ENCODE measurements at regions not wholly inside any gene's neighbourhood (a gene's known extent, or its start where the extent isn't known, plus 50 kb on each side); places are given as distances from the start of the nearest gene placed in this dataset.

DNA sequence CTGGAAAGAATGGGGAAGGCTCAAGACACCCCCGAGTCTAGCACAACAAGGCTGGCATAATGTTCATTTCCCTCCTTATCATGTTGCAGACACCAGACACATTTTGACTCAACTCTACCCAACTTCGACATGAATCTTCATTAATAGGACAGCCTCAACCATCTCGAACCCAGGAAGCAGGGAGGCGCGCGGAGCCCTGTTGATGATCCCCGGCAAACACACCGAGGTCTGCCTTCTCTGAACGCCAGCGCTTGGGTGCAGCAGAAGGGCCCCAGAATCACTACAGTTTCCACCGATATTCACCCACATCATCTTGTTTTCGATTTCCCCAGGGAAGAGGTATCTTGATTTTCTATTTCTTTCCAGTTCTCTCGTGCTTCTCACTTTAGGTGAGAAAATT lies 563.6 kb downstream of the TCERG1L start:
- Mint-ChIP-seq H3K36me3 (no peaks in the 10 kb centered on the region), H3K27me3 (peaks cover 1% of the 10 kb centered on the region), H3K9me3 (no peaks in the 10 kb centered on the region), H3K27ac (no peak overlapping the region), H3K4me3 (no peak overlapping the region), H3K4me1 (no peaks in the 10 kb centered on the region)

DNA sequence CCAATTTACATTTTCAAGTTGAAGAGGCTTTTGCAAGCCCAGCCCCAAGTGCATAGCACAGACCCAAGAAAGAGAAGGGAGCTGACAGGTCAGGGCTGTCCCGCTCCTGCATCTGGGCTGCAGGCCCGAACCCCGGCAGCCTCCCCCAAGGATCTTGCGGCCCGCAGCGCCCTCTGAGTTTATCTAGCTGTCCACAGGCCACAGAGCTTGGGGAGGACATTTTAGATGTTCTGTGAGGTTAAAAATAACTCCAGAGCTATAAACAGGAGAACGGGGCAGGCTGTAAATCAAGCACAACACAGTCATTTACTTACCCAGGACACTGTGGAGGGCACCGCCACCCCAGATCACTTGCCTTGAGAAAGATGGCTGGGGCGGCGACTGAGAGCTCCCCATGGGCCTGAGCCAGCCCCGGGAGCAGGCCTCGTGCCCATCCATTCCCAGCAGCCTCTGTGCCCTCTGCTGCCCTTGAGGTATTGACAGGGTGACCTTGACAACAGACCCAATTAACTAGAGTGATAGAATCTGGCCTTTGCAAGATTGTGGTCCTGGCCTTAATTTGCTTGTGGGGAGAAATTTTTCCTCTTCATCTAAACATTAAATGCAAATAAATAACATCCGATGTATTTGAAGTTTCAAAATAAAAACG lies 563.0 kb downstream of the TCERG1L start:
- H3K9me3 Mint-ChIP-seq, result no peaks in the 10 kb centered on the region
- no peak overlapping the region for H3K27ac Mint-ChIP-seq
- no peak overlapping the region for H3K4me3 Mint-ChIP-seq
- H3K4me1 Mint-ChIP-seq, result no peaks in the 10 kb centered on the region
- no peaks in the 10 kb centered on the region for H3K36me3 Mint-ChIP-seq
- H3K27me3 Mint-ChIP-seq, result peaks cover 1% of the 10 kb centered on the region

DNA sequence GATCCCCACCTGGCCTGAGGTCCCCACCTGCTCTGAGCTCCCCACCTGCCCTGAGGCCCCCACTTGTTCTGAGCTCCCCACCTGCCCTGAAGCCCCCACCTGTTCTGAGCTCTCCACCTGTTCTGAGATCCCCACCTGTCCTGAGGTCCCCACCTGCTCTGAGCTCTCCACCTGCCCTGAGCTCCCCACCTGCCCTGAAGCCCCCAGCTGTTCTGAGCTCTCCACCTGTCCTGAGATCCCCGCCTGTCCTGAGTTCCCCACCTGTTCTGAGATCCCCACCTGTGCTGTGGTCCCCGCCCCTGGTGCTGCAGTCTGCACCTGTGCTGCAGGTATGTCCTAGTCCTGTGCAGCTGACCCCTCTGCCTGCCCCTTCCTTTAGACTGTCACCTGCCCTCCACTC lies 561.6 kb downstream of the TCERG1L start:
- Mint-ChIP-seq H3K36me3 (no peaks in the 10 kb centered on the region), H3K27ac (no peak overlapping the region), H3K4me1 (no peaks in the 10 kb centered on the region), H3K4me3 (no peak overlapping the region), H3K9me3 (peaks cover 9% of the 10 kb centered on the region), H3K27me3 (no peaks in the 10 kb centered on the region)

DNA sequence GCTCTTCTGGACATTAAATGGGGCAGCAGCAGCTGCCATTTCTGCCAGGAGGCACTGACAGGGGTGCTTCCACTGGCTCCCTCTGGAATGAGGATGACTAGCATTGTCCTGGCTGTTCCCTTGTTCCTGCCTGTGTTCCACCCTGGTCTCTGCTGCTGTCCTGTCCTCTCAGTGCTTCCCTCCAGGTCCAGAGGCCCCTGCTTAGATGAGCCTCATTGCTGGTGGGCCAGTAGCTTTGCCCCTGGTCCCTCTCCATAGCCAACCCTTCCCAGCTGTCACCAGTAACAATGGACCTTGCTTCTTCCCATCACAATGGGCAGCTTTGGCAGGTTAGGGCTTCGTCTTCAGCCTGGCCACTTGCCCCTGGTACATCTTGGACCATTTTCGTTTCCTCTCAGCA lies 561.1 kb downstream of the TCERG1L start:
- Mint-ChIP-seq H3K36me3 (no peaks in the 10 kb centered on the region), H3K9me3 (peaks cover 10% of the 10 kb centered on the region), H3K27me3 (no peaks in the 10 kb centered on the region), H3K27ac (no peak overlapping the region), H3K4me1 (no peaks in the 10 kb centered on the region), H3K4me3 (no peak overlapping the region)

DNA sequence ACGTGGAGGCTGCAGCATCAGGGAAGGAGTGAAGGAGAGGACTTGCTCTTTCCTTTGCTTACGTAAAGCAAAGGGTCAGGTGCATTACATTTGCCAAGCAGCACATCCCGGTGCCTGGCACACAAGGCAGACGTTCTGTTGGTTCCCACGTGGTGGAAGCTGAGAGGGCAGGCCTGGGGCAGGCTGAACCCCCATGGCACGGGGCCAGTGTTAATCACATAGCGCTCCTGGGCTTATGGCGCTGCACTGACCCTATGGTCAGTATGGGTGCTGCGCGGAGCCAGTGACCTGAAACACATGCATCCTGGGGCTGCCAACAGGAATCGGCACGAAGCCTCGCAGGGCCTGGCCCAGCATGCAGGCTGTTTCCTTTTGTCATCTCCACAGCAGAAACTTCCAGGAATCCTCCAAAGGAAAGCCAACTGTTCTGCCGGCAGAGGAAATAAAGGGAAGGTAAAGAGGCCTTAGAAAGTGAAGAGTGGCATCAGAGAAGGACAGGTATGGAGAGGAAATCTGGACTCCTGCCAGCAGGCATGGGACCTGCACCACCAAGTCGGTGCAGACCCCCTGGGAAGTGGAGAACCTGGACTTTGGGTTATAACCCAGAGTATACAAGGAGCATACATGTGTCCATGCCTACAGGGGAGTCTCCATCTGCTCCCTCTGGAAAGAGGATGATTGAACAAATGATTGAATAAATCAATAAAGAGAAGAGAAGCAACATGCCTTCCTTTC lies 560.2 kb downstream of the TCERG1L start:
- H3K27me3 Mint-ChIP-seq, result no peaks in the 10 kb centered on the region
- no peak overlapping the region for H3K4me3 Mint-ChIP-seq
- H3K4me1 Mint-ChIP-seq, result no peaks in the 10 kb centered on the region
- no peaks in the 10 kb centered on the region for H3K36me3 Mint-ChIP-seq
- no peak overlapping the region for H3K27ac Mint-ChIP-seq
- peaks cover 10% of the 10 kb centered on the region for H3K9me3 Mint-ChIP-seq

GRCh38 chr10:130751851-130752250 lies 559.7 kb downstream of the TCERG1L start:
- Mint-ChIP-seq H3K27ac (no peak overlapping the region), H3K4me3 (no peak overlapping the region), H3K27me3 (no peaks in the 10 kb centered on the region), H3K4me1 (no peaks in the 10 kb centered on the region), H3K9me3 (peaks cover 10% of the 10 kb centered on the region), H3K36me3 (no peaks in the 10 kb centered on the region)

DNA sequence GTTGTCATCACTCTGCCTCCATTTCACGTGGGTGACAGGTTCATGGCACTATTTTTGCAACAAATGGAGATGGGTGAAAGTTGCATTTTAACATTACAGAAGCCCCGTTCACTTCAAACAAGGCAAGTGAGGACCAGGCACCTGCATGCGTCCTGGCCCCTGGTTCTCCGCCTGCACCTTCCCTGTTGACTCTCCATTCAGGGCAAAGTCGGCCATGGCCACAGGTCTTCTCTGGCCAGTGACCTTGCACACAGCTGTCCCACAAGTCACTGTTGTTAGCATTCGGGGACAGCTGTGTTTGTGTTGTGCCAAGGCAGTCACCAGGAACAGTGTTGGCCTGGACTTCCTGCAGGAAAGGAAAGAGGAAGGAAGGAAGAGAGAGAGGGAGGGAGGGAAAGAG lies 554.9 kb downstream of the TCERG1L start:
- peaks cover 10% of the 10 kb centered on the region for H3K9me3 Mint-ChIP-seq
- H3K27me3 Mint-ChIP-seq, result no peaks in the 10 kb centered on the region
- H3K4me3 Mint-ChIP-seq, result no peak overlapping the region
- H3K36me3 Mint-ChIP-seq, result no peaks in the 10 kb centered on the region
- H3K27ac Mint-ChIP-seq, result no peak overlapping the region
- H3K4me1 Mint-ChIP-seq, result no peaks in the 10 kb centered on the region

- Mint-ChIP-seq H3K4me3 (no peak overlapping the region), H3K4me1 (no peaks in the 10 kb centered on the region), H3K27ac (no peak overlapping the region), H3K27me3 (no peaks in the 10 kb centered on the region), H3K9me3 (peaks cover 10% of the 10 kb centered on the region), H3K36me3 (no peaks in the 10 kb centered on the region)
Observed at GRCh38 chr10:130757271-130757670, 554.2 kb downstream of the TCERG1L start.

- H3K9me3 Mint-ChIP-seq, result peaks cover 10% of the 10 kb centered on the region
Observed at GRCh38 chr10:130757821-130758489, 553.6 kb downstream of the TCERG1L start.

DNA sequence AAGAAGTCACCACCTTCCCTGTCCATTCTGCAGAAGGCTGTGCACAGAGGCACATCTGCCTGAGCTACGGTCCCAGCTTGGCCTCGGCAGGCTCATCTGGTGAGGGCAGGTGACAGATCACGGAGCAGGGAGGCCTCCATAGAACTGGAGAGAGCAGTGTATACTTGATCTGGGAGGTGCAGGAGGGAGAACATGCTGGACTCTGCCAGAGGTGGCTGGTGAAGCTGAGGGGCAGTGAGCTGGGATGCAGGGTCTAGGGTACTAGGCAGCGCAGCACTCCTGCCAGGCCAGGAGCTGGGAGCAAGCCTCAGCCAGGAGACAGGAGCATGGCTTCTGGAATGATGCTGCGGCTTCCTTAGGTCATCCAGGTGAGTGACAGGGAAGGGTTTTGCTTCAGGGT lies 553.0 kb downstream of the TCERG1L start:
- peaks cover 10% of the 10 kb centered on the region for H3K9me3 Mint-ChIP-seq
- H3K27me3 Mint-ChIP-seq, result no peaks in the 10 kb centered on the region
- H3K27ac Mint-ChIP-seq, result no peak overlapping the region
- no peaks in the 10 kb centered on the region for H3K4me1 Mint-ChIP-seq
- H3K4me3 Mint-ChIP-seq, result no peak overlapping the region
- no peaks in the 10 kb centered on the region for H3K36me3 Mint-ChIP-seq

More at GRCh38 chr10:130757821-130758489, 553.6 kb downstream of the TCERG1L start:
- Mint-ChIP-seq H3K4me1 (no peaks in the 10 kb centered on the region), H3K36me3 (no peaks in the 10 kb centered on the region), H3K4me3 (no peak overlapping the region), H3K27me3 (no peaks in the 10 kb centered on the region), H3K27ac (no peak overlapping the region)

DNA sequence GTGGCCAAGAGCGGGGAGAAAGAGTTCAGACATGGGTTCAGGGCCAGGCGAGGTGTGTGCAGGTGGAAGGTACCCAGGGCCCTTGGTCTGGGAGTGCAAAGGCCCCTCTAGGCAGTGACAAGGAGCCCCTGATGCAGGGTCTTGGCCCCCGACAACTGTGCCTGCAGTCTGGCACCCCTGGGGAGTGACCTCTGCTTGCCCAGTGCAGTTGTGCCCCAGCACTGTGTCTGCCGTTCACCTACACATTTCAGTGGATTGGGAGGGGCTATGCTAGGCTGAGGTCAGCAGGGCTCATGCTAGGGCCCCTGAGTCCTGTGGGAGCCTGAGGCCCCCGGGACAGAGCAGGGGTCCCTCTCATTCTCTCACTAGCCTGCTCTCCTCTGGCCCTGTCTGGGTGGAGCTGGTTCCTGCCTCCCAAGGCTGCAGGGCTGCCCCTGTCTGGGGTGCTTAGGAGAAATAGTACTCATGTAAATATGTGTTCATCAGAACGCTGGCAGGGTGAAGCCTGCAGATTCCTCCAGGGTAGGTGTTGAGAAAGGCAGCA lies 550.4 kb downstream of the TCERG1L start:
- no peaks in the 10 kb centered on the region for H3K9me3 Mint-ChIP-seq

GRCh38 chr10:130761788-130762301 lies 549.7 kb downstream of the TCERG1L start:
- Mint-ChIP-seq H3K9me3 (no peaks in the 10 kb centered on the region), H3K4me1 (no peaks in the 10 kb centered on the region), H3K36me3 (no peaks in the 10 kb centered on the region), H3K27me3 (peaks cover 2% of the 10 kb centered on the region), H3K4me3 (no peak overlapping the region), H3K27ac (no peak overlapping the region)

More for the DNA sequence above, 550.4 kb downstream of the TCERG1L start:
- Mint-ChIP-seq H3K27ac (no peak overlapping the region), H3K4me1 (no peaks in the 10 kb centered on the region), H3K4me3 (no peak overlapping the region), H3K27me3 (peaks cover 2% of the 10 kb centered on the region), H3K36me3 (no peaks in the 10 kb centered on the region)

DNA sequence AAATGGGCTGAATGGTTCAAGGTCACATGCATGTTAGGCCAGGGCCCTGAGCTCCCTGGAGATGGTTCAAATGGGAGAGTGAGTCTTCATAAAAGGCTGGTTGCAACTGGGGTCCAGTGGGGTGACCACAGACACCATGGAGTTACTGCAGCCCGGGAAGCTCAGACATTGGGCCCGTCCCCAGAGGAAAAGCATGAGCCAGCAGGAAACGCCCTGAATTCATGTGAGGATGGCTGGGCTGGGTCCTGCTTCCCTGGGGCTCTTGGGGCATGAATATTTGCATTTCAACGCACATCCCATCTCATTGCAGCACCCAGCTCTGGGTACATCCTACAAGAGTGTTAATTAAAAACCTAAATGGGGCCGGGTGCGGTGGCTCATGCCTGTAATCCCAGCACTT lies 549.0 kb downstream of the TCERG1L start:
- Mint-ChIP-seq H3K4me1 (no peaks in the 10 kb centered on the region), H3K27me3 (peaks cover 2% of the 10 kb centered on the region), H3K27ac (no peak overlapping the region), H3K4me3 (no peak overlapping the region), H3K36me3 (no peaks in the 10 kb centered on the region), H3K9me3 (no peaks in the 10 kb centered on the region)

GRCh38 chr10:130763071-130763470 lies 548.5 kb downstream of the TCERG1L start:
- Mint-ChIP-seq H3K4me1 (no peaks in the 10 kb centered on the region), H3K9me3 (no peaks in the 10 kb centered on the region), H3K27ac (no peak overlapping the region), H3K36me3 (no peaks in the 10 kb centered on the region), H3K27me3 (peaks cover 2% of the 10 kb centered on the region), H3K4me3 (no peak overlapping the region)

- Mint-ChIP-seq H3K9me3 (no peaks in the 10 kb centered on the region), H3K4me1 (no peaks in the 10 kb centered on the region), H3K4me3 (no peak overlapping the region), H3K27me3 (peaks cover 2% of the 10 kb centered on the region), H3K27ac (no peak overlapping the region), H3K36me3 (no peaks in the 10 kb centered on the region)
Observed at GRCh38 chr10:130763491-130763890, 548.0 kb downstream of the TCERG1L start.

- Mint-ChIP-seq H3K27ac (no peak overlapping the region), H3K36me3 (no peaks in the 10 kb centered on the region)
Observed at GRCh38 chr10:130764651-130765050, 546.9 kb downstream of the TCERG1L start.

More at GRCh38 chr10:130764651-130765050, 546.9 kb downstream of the TCERG1L start:
- H3K27me3 Mint-ChIP-seq, result peaks cover 2% of the 10 kb centered on the region
- no peaks in the 10 kb centered on the region for H3K4me1 Mint-ChIP-seq
- no peaks in the 10 kb centered on the region for H3K9me3 Mint-ChIP-seq
- no peak overlapping the region for H3K4me3 Mint-ChIP-seq

Data from activated naive CD4-positive, alpha-beta T cell treated with anti-CD3 and anti-CD28 coated beads, Interleukin-2, amount 50 U/mL, for 24 hours (primary cell).